ENCODE measurements at regions not wholly inside any gene's neighbourhood (a gene's known extent, or its start where the extent isn't known, plus 50 kb on each side); places are given as distances from the start of the nearest gene placed in this dataset.

DNA sequence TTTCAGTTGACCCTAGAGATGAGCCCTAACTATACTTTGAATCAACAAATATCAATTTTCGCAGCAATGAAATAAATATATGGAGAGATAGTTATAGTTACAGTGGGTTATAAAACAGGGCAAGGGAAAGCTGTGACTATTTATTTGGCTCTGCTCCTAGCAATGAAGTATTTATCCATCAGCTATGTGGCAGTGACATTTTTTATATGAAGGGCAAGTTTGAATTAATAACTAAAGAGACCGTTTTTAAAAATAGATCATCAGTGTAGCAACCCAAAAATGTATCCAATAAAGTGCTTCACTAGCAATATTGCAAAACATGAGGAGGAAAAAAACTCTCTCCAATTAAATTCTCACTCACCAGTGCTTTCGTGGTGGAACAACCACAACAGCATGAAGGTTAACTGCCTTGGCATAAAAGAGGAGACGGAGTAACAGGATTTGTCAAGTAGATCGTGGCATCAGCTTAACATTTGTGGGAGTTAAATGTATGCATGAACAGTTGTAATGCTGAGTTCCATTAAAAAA is 58.1 kb upstream of the NUDT4 start:
- Histone ChIP-seq H4K8ac (ENCODE audit: extremely low read depth, insufficient read depth, low read length) (no peak overlapping the region), H3K9me3 (ENCODE audit: insufficient read depth in 2 of 2, low read depth in 1 of 2, low read length in 1 of 2) (no peaks in the 10 kb centered on the region), H2BK15ac (ENCODE audit: low read length) (no peak overlapping the region), H3K56ac (replicated peaks; ENCODE audit: insufficient read length, low read depth, low read length) (no peak overlapping the region), H2BK5ac (ENCODE audit: low read depth, low read length) (no peak overlapping the region), H4K5ac (ENCODE audit: insufficient read length, low read depth, low read length) (no peak overlapping the region), H4K91ac (replicated peaks; ENCODE audit: insufficient read length, low read length) (no peak overlapping the region), H3K23me2 (ENCODE audit: low read depth, low read length) (no peaks in the 10 kb centered on the region; the same call in 1 of the 2 replicates), H3K79me2 (ENCODE audit: control insufficient read depth in 1 of 2, insufficient read depth in 2 of 2, low read length in 2 of 2) (no peaks in the 10 kb centered on the region), H2BK20ac (ENCODE audit: low read length) (no peak overlapping the region), H3K4me2 (ENCODE audit: insufficient read depth in 1 of 2, low read depth in 2 of 2, low read length in 2 of 2) (no peak overlapping the region), H3K27me3 (replicated peaks in 1 of 4; ENCODE audit: control insufficient read depth in 3 of 4, extremely low read depth in 1 of 4, insufficient read depth in 3 of 4, low read length in 3 of 4) (no peaks in the 10 kb centered on the region), H3K4ac (replicated peaks; ENCODE audit: insufficient read length, low read depth, low read length) (no peak overlapping the region), H2BK120ac (replicated peaks; ENCODE audit: low read depth, low read length) (no peak overlapping the region), H3K14ac (ENCODE audit: insufficient read length) (no peak overlapping the region), H2AK5ac (ENCODE audit: low read depth, low read length) (no peak overlapping the region), H3K4me3 (ENCODE audit: extremely low read depth in 1 of 4, insufficient read depth in 2 of 4, low read depth in 3 of 4, low read length in 4 of 4) (no peak overlapping the region), H2AFZ (ENCODE audit: low read length) (no peak overlapping the region), H3K4me1 (replicated peaks in 1 of 4; ENCODE audit: control insufficient read depth in 3 of 4, insufficient read depth in 4 of 4, low read length in 3 of 4) (no peaks in the 10 kb centered on the region; a peak in 1 of 7 replicates), H3K27ac (ENCODE audit: low read depth, low read length) (no peak overlapping the region), H2BK12ac (ENCODE audit: low read depth, low read length) (no peak overlapping the region), H3K9ac (replicated peaks in 1 of 4; ENCODE audit: extremely low read depth in 1 of 4, low read depth in 3 of 4, low read length in 3 of 4) (no peak overlapping the region), H3K23ac (ENCODE audit: insufficient read length) (no peak overlapping the region), H3K18ac (ENCODE audit: extremely low read depth, low read length) (no peak overlapping the region), H4K20me1 (replicated peaks in 1 of 2; ENCODE audit: control insufficient read depth in 1 of 2, insufficient read depth in 2 of 2, low read length in 2 of 2) (no peaks in the 10 kb centered on the region), H3K79me1 (ENCODE audit: low read depth, low read length) (no peaks in the 10 kb centered on the region), H3K36me3 (ENCODE audit: control insufficient read depth in 2 of 4, insufficient read depth in 4 of 4, low read length in 3 of 4) (no peaks in the 10 kb centered on the region)
- DNase-seq (ENCODE audit: low read depth in 1 of 2, low spot score in 2 of 2) (no peak), FAIRE-seq (no peak)
- CTCF ChIA-PET (ENCODE audit: partially characterized antibody): interaction anchor here (1.2 kb wide), 1 partner anchor 9 kb away, joined by 3 read pairs; no protein-coding TSS in a partner anchor
- POLR2A ChIA-PET (ENCODE audit: partially characterized antibody): no interaction called here
- 87% methylated on average over 5 of the region's 5 CpGs; no CpG with 5 or more reads in 1 of the 2 experiments for WGBS, 2 experiments (ENCODE audit: extremely low coverage in 1 of 2, insufficient coverage in 1 of 2, insufficient read length in 1 of 2, insufficient replicate concordance in 2 of 2, low coverage in 1 of 2, low lambda C conversion rate in 2 of 2, missing lambda C conversion rate in 1 of 2)
- no peak for TF ChIP-seq EGR1 (IDR thresholded peaks at IDR 0.05; ENCODE audit: borderline replicate concordance, low read depth, low read length)
- no peak for TF ChIP-seq KDM4A (IDR thresholded peaks at IDR 0.05; ENCODE audit: low read depth, low read length, severe bottlenecking)
- TF ChIP-seq POU5F1 (IDR thresholded peaks at IDR 0.05; ENCODE audit: low read depth, low read length): no peak
- TF ChIP-seq MAFK (IDR thresholded peaks at IDR 0.05; ENCODE audit: low read depth, low read length): no peak
- no peak for TF ChIP-seq SAP30 (IDR thresholded peaks at IDR 0.05; ENCODE audit: insufficient read depth, insufficient replicate concordance, low read length)
- no peak for TF ChIP-seq EZH2 (IDR thresholded peaks at IDR 0.05; ENCODE audit: low read depth, low read length, severe bottlenecking)
- no peak for TF ChIP-seq POLR2A (IDR thresholded peaks at IDR 0.05; ENCODE audit: control extremely low read depth in 1 of 2, low read depth in 2 of 2, low read length in 2 of 2)
- no peak for TF ChIP-seq ATF3 (IDR thresholded peaks at IDR 0.05; ENCODE audit: insufficient read depth, low read depth, low read length)
- TF ChIP-seq NRF1 (IDR thresholded peaks at IDR 0.05; ENCODE audit: low read depth, low read length): no peak
- no peak for TF ChIP-seq CHD1 (IDR thresholded peaks at IDR 0.05; ENCODE audit: low read depth, low read length)
- TF ChIP-seq SIRT6 (IDR thresholded peaks at IDR 0.05; ENCODE audit: low read length): no peak
- TF ChIP-seq CTBP2 (IDR thresholded peaks at IDR 0.05; ENCODE audit: borderline replicate concordance, insufficient read depth, insufficient read length, low read length): no peak
- no peak for TF ChIP-seq BACH1 (IDR thresholded peaks at IDR 0.05; ENCODE audit: low read length)
- TF ChIP-seq YY1 (IDR thresholded peaks at IDR 0.05; ENCODE audit: low read depth, low read length): no peak
- no peak for TF ChIP-seq TBP (IDR thresholded peaks at IDR 0.05; ENCODE audit: low read depth, low read length)

Data from H1 (cell line).